HepG2 (cell line): ENCODE measurements at regions not wholly inside any gene's neighbourhood (a gene's known extent, or its start where the extent isn't known, plus 50 kb on each side); places are given as distances from the start of the nearest gene placed in this dataset.

ENCODE experiments used
- ATF7 ChIP-seq, 2 experiments: fragments of 450-650 bp in 1 of 2; sonication (generic) in 1 of 2; formaldehyde crosslinking in 1 of 2; IDR thresholded peaks; 2 replicates each; pipeline versions ENCODE4 v1.4.0 to v1.6.1; 2016 to 2020; ENCODE audit warnings: antibody characterized with exemption in 1 of 2, mild to moderate bottlenecking in 1 of 2, missing genetic modification reagents in 1 of 2
- CTCF ChIP-seq: sonication (generic); formaldehyde crosslinking; IDR thresholded peaks from 2 replicates; pipeline ENCODE4 v1.5.0; 2020; ENCODE audit warnings: mild to moderate bottlenecking, missing genetic modification reagents, moderate library complexity
- EP300 ChIP-seq, 3 experiments: sonication (generic) in 1 of 3; formaldehyde crosslinking in 1 of 3; IDR thresholded peaks; 2 replicates each; pipeline versions ENCODE4 v1.5.1 to v1.6.1; 2011 to 2020; ENCODE audit warnings: low read depth in 2 of 3, low read length in 2 of 3, borderline replicate concordance in 1 of 3, improper control_type of control experiment in 1 of 3, mild to moderate bottlenecking in 1 of 3, missing genetic modification reagents in 1 of 3, moderate library complexity in 1 of 3
- NKX3-1 ChIP-seq: sonication (generic); formaldehyde crosslinking; IDR thresholded peaks from 2 replicates; pipeline ENCODE4 v1.5.0; 2020; ENCODE audit warnings: missing genetic modification reagents
- POLR2AphosphoS2 ChIP-seq: IDR thresholded peaks from 2 replicates; pipeline ENCODE4 v1.6.1; 2011; ENCODE audit warnings: low read depth, low read length, improper control_type of control experiment
- ZNF138 ChIP-seq: sonication (generic); formaldehyde crosslinking; IDR thresholded peaks from 2 replicates; pipeline ENCODE4 v1.5.0; 2020; ENCODE audit warnings: mild to moderate bottlenecking, low read depth, missing genetic modification reagents
- ZNF343 ChIP-seq: sonication (generic); formaldehyde crosslinking; IDR thresholded peaks from 2 replicates; pipeline ENCODE4 v1.4.0; 2020; ENCODE audit warnings: mild to moderate bottlenecking, missing genetic modification reagents
- ZNF766 ChIP-seq: sonication (generic); formaldehyde crosslinking; IDR thresholded peaks from 2 replicates; pipeline ENCODE4 v1.5.0; 2020; ENCODE audit warnings: missing genetic modification reagents, borderline replicate concordance
- TF ChIP-seq, protein P1 (sequence below): sonication (generic); formaldehyde crosslinking; conservative IDR thresholded peaks from 2 replicates; pipeline ENCODE4 v1.4.0; 2020; ENCODE audit warnings: missing genetic modification reagents
- TF ChIP-seq, protein P2 (sequence below): fragments of 450-650 bp; IDR thresholded peaks from 2 replicates; pipeline ENCODE4 v1.6.1; 2016
- TF ChIP-seq, protein P3 (sequence below), 2 experiments: fragments of 450-650 bp in 1 of 2; sonication (generic) in 1 of 2; formaldehyde crosslinking in 1 of 2; IDR thresholded peaks; 2 replicates each; pipeline versions ENCODE4 v1.6.1 to v1.8.0; 2016 to 2022; ENCODE audit warnings: antibody characterized with exemption in 1 of 2, mild to moderate bottlenecking in 1 of 2, missing genetic modification reagents in 1 of 2
- TF ChIP-seq, protein P4 (sequence below): IDR thresholded peaks from 2 replicates; pipeline ENCODE4 v1.6.1; 2016

GRCh38 chr7:112995059-112995824 lies 91.4 kb downstream of the GPR85 start:
- TF ChIP-seq, protein P1, sequence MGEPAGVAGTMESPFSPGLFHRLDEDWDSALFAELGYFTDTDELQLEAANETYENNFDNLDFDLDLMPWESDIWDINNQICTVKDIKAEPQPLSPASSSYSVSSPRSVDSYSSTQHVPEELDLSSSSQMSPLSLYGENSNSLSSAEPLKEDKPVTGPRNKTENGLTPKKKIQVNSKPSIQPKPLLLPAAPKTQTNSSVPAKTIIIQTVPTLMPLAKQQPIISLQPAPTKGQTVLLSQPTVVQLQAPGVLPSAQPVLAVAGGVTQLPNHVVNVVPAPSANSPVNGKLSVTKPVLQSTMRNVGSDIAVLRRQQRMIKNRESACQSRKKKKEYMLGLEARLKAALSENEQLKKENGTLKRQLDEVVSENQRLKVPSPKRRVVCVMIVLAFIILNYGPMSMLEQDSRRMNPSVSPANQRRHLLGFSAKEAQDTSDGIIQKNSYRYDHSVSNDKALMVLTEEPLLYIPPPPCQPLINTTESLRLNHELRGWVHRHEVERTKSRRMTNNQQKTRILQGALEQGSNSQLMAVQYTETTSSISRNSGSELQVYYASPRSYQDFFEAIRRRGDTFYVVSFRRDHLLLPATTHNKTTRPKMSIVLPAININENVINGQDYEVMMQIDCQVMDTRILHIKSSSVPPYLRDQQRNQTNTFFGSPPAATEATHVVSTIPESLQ (CRISPR knock-in tag), result no peak
- no peak for TF ChIP-seq ZNF766 (CRISPR knock-in tag)
- no peak for TF ChIP-seq EP300 (IDR thresholded peaks at IDR 0.05; ENCODE audit: low read depth in 2 of 2, low read length in 2 of 2)
- no peak for TF ChIP-seq EP300 (CRISPR knock-in tag; IDR thresholded peaks at IDR 0.05; ENCODE audit: borderline replicate concordance)
- TF ChIP-seq ATF7 (IDR thresholded peaks at IDR 0.05), result no peak
- TF ChIP-seq ATF7 (CRISPR knock-in tag; IDR thresholded peaks at IDR 0.05), result no peak
- no peak for TF ChIP-seq NKX3-1
- TF ChIP-seq, protein P2, sequence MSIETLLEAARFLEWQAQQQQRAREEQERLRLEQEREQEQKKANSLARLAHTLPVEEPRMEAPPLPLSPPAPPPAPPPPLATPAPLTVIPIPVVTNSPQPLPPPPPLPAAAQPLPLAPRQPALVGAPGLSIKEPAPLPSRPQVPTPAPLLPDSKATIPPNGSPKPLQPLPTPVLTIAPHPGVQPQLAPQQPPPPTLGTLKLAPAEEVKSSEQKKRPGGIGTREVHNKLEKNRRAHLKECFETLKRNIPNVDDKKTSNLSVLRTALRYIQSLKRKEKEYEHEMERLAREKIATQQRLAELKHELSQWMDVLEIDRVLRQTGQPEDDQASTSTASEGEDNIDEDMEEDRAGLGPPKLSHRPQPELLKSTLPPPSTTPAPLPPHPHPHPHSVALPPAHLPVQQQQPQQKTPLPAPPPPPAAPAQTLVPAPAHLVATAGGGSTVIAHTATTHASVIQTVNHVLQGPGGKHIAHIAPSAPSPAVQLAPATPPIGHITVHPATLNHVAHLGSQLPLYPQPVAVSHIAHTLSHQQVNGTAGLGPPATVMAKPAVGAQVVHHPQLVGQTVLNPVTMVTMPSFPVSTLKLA, result no peak
- TF ChIP-seq, protein P3, sequence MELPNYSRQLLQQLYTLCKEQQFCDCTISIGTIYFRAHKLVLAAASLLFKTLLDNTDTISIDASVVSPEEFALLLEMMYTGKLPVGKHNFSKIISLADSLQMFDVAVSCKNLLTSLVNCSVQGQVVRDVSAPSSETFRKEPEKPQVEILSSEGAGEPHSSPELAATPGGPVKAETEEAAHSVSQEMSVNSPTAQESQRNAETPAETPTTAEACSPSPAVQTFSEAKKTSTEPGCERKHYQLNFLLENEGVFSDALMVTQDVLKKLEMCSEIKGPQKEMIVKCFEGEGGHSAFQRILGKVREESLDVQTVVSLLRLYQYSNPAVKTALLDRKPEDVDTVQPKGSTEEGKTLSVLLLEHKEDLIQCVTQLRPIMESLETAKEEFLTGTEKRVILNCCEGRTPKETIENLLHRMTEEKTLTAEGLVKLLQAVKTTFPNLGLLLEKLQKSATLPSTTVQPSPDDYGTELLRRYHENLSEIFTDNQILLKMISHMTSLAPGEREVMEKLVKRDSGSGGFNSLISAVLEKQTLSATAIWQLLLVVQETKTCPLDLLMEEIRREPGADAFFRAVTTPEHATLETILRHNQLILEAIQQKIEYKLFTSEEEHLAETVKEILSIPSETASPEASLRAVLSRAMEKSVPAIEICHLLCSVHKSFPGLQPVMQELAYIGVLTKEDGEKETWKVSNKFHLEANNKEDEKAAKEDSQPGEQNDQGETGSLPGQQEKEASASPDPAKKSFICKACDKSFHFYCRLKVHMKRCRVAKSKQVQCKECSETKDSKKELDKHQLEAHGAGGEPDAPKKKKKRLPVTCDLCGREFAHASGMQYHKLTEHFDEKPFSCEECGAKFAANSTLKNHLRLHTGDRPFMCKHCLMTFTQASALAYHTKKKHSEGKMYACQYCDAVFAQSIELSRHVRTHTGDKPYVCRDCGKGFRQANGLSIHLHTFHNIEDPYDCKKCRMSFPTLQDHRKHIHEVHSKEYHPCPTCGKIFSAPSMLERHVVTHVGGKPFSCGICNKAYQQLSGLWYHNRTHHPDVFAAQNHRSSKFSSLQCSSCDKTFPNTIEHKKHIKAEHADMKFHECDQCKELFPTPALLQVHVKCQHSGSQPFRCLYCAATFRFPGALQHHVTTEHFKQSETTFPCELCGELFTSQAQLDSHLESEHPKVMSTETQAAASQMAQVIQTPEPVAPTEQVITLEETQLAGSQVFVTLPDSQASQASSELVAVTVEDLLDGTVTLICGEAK (IDR thresholded peaks at IDR 0.05), result no peak
- TF ChIP-seq, protein P3 (CRISPR knock-in tag; IDR thresholded peaks at IDR 0.05), result no peak
- no peak for TF ChIP-seq POLR2AphosphoS2
- TF ChIP-seq ZNF138 (CRISPR knock-in tag), result no peak
- TF ChIP-seq, protein P4, sequence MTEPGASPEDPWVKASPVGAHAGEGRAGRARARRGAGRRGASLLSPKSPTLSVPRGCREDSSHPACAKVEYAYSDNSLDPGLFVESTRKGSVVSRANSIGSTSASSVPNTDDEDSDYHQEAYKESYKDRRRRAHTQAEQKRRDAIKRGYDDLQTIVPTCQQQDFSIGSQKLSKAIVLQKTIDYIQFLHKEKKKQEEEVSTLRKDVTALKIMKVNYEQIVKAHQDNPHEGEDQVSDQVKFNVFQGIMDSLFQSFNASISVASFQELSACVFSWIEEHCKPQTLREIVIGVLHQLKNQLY, result no peak
- TF ChIP-seq ZNF343 (CRISPR knock-in tag), result no peak
- TF ChIP-seq CTCF (CRISPR knock-in tag), result no peak
